GM19240 (cell line): ENCODE measurements at regions not wholly inside any gene's neighbourhood (a gene's known extent, or its start where the extent isn't known, plus 50 kb on each side); places are given as distances from the start of the nearest gene placed in this dataset.
"Not testable (repeated sequence)": the region's sequence is repeated elsewhere in the genome, so short reads cannot be mapped to it uniquely, and the experiment has no call there.

Source experiments
- DNase-seq: peaks from one replicate; pipeline ENCODE4 v3.0.0; 2011; ENCODE audit warnings: low spot score; ENCODE audit not compliant: insufficient read length

DNA sequence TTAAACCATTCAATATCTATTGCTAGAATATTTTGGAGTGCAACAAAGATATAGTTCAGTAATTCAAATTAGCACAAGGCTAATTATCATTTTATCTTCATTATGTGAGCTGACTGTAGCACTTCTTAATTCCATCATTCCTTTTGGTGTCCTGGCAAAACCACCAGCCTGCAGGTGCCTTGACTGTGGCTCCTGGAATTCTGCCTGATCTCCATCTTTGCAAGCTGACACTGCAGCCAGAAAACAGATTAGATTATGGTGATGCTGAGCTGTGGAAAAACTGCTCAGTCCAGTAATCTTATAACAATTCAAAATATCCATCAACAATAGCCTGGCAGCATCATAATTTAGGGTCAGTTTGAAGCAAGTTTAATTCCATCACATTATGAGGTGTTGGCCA, 919.5 kb downstream of the DTWD2 start:
- no peak for DNase-seq

DNA sequence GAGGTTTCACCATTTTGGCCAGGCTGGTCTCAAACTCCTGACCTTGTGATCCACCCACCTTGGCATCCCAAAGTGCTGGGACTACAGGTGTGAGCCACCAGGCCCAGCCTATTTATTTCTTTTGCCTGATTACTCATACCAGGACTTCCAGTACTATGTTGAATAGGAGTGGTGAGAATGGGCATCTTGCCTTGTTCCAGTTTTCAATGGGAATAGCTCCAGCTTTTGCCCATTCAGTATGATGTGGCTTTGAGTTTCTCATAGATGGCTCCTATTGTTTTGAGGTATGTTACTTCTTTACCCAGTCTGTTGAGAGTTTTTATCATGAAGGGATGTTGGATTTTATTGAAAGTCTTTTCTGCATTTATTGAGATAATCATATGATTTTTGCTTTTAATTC, 924.5 kb downstream of the DTWD2 start:
- not testable (repeated sequence) for DNase-seq

DNA sequence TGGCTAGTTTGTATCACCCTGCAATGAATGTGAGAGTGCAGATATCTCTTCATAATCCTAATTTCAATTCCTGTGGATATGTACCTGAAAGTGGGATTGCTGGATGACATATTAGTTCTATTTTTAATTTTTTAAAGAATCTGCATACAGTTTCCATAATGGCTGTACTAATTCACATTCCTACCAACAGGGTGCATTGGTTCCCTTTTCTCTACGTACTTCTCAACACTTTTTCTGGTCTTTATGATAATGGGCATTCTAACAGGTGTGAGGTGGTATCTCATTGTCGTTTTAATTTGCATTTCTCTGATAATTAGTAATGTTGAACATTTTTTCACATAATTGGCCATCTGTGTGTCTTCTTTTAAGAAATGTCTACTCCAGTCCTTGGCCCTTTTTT, 927.5 kb downstream of the DTWD2 start:
- no peak for DNase-seq

DNA sequence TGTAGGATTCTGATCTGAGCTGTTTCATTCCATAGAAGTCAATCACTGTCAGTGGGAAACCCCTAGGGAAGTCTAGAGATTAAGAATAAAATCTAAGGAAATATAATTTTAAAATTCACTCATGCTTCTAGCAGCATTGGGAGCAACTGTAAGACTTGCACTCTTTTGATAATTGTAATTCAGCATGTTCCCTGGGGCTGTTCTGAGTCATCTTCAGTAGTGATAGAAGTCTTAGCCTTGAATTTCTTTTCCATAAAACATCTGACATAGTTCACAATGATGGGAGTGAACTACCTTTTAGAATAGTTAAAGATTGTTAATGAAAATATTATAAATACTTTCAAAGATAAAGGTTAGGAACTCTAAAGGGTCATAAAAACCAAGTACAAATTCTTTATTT, 935.8 kb downstream of the DTWD2 start:
- DNase-seq = no peak

DNA sequence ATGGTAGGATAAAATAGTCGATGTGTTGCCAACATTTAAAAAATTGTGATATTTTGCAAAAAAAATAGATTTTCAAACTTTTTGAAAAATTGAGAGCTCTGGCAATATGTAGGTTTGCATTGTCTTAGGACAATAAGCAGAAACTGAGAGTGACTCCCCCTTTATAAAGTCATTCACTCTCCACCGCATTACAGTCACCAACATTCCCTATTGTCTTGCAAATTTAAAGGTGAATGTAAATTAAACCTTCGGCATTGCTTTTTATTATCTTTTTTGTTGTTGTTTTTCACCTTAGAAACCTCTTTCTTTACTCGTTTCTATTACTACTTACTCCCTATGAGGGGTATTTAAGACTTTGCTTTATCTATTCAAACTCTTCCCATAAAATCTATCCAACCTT, 944.2 kb downstream of the DTWD2 start:
- no peak for DNase-seq

DNA sequence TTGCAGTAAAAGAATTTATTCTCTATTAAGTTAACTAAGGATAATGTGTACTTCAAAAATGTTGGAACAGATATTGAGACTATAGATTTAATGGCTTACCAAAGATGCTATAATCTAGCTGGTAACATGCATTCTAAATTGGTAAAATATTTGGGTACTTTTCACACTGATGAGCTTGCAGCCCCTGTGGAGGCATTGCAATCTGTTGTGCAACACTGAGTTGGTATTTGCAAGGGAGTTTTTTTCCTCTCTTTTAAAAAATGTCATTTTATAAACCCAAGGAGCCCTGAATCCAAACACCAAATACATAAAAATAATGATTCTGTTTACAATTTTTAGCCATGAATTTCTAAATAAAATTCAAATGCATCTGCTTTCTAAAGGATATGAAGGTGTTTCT, 944.8 kb downstream of the DTWD2 start:
- DNase-seq = no peak

- DNase-seq = no peak
Observed at GRCh38 chr5:118042076-118042475, 946.3 kb downstream of the DTWD2 start.

DNA sequence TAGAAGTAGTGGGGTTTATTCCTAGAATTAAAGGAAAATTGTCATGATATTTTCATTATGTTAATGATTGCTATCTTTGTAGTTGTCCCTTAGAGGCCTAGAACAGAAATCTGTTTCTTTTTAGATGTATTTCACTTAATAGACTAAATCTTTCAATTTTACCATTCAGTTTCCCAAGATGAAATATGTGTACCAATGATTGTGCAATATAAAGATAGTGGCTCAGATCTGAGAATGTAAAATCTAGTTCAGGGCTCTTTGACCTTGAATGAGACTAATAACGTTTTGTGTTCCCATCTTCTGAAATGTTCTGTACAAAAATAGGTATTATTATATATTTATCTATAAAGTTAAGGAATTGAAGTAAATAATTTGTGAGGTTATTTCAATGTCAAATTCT, 947.9 kb downstream of the DTWD2 start:
- DNase-seq = no peak

GRCh38 chr5:118033686-118034338, 954.5 kb downstream of the DTWD2 start:
- no peak for DNase-seq

DNA sequence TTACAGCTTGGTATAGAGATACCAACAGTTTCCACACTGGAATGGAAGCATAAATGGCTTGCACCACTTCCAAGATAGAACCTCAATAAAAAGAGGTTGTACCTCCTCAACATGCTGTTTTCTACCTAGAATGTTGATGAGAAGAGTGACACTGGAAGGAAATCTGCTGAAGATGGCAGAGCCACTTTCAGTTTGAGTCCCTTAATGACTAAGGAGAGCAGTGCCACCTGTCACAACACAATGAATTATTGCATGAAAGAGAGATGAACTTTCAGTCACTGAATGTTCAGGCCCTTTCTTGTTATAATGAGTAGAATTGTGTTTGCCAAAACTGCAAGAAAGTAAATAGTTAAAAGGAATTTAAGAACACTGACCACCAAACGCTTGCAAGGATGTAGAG, 958.5 kb downstream of the DTWD2 start:
- DNase-seq = no peak

- DNase-seq = no peak
Observed at GRCh38 chr5:118022062-118022461, 966.3 kb downstream of the DTWD2 start.

DNA sequence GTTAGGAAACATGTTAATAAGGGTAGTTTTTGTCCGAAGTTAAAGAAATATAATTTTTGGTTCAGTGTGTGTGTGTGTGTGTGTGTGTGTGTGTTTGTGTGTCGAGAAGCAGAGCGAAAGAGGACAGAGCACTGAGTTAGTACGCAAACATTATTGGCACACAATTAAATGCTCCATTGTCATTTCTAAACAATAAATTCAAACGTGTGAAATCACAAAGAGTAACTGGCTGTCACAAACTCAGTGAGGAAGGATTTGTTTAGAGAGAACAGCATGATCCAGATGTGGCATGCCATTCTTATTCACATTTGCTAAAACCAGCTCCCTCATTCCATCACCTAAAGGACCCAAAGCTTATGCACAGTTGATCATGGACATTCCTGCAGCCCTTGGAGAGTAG, 970.8 kb downstream of the DTWD2 start:
- no peak for DNase-seq

DNA sequence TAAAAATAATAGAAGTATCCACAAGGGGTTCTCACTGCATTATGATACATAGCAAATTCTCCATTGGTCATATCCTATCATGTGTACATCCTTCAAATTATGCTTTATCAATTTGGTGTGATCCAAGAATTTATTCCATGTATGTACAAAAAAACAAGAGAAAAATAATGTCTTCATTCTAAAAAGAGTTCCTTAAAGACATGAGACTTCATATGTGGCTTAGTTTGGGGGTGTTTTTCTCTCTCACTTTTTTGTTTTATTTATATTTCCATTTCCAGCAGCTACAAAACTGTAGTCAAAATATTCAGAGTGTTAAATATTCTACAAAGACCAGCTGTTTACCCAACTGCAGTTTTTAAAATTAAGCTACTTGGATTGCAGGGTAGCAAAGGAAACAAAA, 972.0 kb downstream of the DTWD2 start:
- DNase-seq = no peak

- no peak for DNase-seq
Observed at GRCh38 chr5:118015511-118015910, 972.8 kb downstream of the DTWD2 start.

DNA sequence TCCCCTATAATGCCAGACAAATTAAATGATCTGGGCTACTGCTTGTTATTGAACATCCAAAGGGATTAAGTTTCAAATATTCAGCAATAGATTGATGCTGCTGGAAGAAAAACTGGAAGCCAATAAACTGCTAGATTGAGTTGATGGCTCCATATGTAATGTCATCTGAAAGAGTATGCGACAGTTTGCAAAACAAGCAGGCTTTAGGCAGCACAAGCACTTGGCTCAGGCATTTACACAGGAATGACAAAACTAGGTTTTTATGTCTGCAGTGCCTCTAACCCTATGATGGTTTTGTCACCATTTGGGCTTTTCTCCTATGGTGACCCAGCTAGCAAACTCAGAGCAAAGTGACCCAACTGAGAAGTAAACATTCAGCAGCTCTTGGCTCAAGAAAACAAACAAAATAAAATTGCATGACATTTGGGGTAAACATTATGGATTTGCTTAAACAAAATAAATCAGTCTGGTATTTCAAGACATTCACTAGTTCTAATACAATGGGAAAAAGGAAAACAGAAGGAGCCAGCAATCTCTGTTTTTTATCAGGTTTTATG, 978.5 kb downstream of the DTWD2 start:
- DNase-seq = no peak

GRCh38 chr5:118008779-118009178, 979.6 kb downstream of the DTWD2 start:
- DNase-seq = no peak

GRCh38 chr5:118007262-118007661, 981.1 kb downstream of the DTWD2 start:
- no peak for DNase-seq

DNA sequence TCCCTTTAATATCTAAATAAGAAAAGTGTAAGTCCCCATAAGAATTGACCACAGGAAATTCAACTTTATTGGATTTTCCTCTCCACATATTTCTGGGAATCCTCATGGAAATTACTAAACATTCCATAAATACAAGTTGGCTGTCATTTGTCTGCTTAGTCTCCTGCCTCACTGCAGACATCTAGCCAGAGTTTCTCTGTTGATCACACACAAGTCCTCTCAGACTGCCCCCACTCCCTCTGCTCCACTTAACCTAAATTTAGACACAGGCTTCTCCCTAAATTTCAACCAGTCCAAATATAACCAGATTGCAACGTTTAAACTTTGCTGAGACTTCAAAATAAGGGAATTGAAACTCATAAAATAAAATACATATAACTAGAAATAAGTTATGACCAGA, 982.1 kb downstream of the DTWD2 start:
- DNase-seq = no peak

DNA sequence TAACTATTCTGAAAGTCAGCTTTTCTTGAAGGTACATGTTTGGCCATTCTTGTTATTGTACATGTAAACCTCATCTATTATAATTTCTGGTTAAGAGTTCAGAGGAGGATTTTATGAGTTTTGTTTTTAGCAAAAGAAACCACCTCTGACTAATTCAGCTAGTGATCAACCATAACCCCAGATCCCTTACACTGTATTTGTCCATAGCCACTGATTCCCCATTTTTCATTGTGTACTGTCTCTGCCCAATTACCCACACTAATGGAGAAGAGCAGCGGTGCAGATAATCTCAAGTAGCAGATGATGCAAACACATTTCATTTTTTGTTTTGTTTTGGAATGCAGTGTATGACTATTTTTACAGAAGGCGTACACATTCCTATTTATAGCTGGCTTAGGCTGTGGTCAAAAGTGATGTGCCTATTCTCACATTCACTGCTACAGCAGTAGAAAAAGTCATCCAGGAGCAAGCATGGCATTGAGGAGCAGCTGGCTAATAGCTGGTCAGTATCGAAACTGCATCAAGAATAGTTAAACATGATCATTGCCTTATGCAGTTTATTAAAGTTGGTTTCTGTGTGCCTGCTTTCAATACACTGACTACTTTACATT, 988.3 kb downstream of the DTWD2 start:
- no peak for DNase-seq

GRCh38 chr5:117982691-117983090, 1005.7 kb downstream of the DTWD2 start:
- DNase-seq = no peak

GRCh38 chr5:117973785-117974184, 1014.6 kb downstream of the DTWD2 start:
- no peak for DNase-seq

DNA sequence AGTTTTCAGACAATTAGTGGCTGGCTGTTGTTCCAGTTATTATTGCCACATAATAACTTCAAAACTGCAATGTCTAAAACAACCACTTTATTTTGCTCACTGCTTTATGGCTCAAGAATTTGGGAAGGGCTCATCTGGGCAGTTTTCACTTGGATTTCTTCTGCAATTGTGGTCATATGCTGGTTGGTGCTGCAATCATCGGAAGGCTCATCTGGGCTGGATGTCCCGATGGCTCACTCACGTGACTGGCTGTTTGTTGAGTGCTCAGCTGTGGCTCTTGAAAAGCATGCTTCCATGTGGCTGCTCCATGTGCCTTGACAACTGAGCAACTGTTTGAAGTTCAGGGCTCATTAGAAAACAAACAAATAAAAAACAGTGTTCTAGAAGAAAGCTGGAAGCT, 1032.5 kb downstream of the DTWD2 start:
- no peak for DNase-seq

DNA sequence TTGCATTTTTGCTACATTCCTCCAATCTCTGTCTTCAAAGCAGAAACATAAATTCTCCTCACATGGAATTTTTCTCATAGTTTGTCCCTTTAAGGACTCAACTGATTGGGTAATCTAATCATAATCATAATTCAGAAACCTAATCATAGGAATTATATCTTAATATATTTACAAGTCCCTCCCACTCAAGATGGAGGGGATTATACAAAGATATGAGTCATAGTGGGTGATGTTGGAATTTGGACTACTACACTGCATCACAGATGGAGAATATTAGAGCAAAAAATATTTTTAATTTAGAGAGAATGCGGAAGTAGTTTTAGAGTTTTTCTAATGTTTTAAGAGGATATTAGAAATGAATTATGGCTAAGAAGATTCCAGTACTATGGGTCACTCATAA, 1034.0 kb downstream of the DTWD2 start:
- no peak for DNase-seq
